Ovary (tissue), 7 donors: ENCODE measurements at regions not wholly inside any gene's neighbourhood (a gene's known extent, or its start where the extent isn't known, plus 50 kb on each side); places are given as distances from the start of the nearest gene placed in this dataset.

Experiments
- DNase-seq, 5 donors: peaks; one replicate each; pipeline ENCODE4 v3.0.0-alpha.2; 2019 to 2020
- H3K27ac ChIP-seq, 2 donors: fragments of 200-600 bp; one replicate each; pipeline versions ENCODE4 v1.5.1 to v1.8.0; 2019 to 2022
- H3K27me3 ChIP-seq: fragments of 200-600 bp; one replicate; pipeline ENCODE4 v1.8.0; 2022
- H3K36me3 ChIP-seq: fragments of 200-600 bp; sonication (generic); one replicate; pipeline ENCODE4 v1.5.1; 2019
- H3K4me1 ChIP-seq: one replicate; pipeline ENCODE4 v1.8.1; 2013; ENCODE audit warnings: mild to moderate bottlenecking, moderate library complexity; ENCODE audit not compliant: insufficient read depth
- H3K4me3 ChIP-seq: fragments of 200-600 bp; sonication (generic); one replicate; pipeline ENCODE4 v1.5.1; 2017
- H3K9me3 ChIP-seq, 2 donors: fragments of 200-600 bp in 1 of 2; sonication (generic) in 1 of 2; one replicate each; pipeline versions ENCODE4 v1.5.1 to v1.8.1; 2013 to 2019; ENCODE audit warnings: mild to moderate bottlenecking in 1 of 2, moderate library complexity in 1 of 2
- EP300 ChIP-seq: sonication (generic); formaldehyde crosslinking; IDR thresholded peaks from one replicate; pipeline ENCODE4 v1.6.1; 2017; ENCODE audit warnings: antibody characterized with exemption
- POLR2A ChIP-seq: fragments of 450-650 bp; IDR thresholded peaks from one replicate; pipeline ENCODE4 v1.6.1; 2017; ENCODE audit warnings: antibody characterized with exemption, mild to moderate bottlenecking, moderate library complexity
- WGBS, 3 donors: extraction: QIAGEN DNeasy Blood & Tissue Kit in 1 of 3; methylation state at CpG; one replicate each; pipeline versions ENCODE4 v1.1.5 to v1.1.7; 2013 to 2017; 5-methylcytosine and 5-hydroxymethylcytosine counted together
- intact Hi-C, 4 donors: fragments of 100-400 bp; cut with DNase I; formaldehyde crosslinking; loops; one replicate each; pipeline versions ENCODE4 v1.11.0 to v1.15.1; 2022 to 2023
- TF ChIP-seq, protein P1 (sequence below), 3 donors: fragments of 450-650 bp in 2 of 3; fragments of 200-600 bp in 1 of 3; IDR thresholded peaks; one replicate each; pipeline versions ENCODE4 v1.5.1 to v1.8.0; 2016 to 2022; ENCODE audit warnings: antibody characterized with exemption in 3 of 3, mild to moderate bottlenecking in 1 of 3
- donor health status: DM: no; HTN: no; CAD: no; lungs with moderate emphysema.
- donor health status: DM: no; HTN: no; CAD: no.
- donor health status: Bipolar disorder and iron deficiency.
- donor health status: DM: no; HTN: no; CAD: no.
- donor health status: DM: yes; HTN: yes; CAD: no.

DNA sequence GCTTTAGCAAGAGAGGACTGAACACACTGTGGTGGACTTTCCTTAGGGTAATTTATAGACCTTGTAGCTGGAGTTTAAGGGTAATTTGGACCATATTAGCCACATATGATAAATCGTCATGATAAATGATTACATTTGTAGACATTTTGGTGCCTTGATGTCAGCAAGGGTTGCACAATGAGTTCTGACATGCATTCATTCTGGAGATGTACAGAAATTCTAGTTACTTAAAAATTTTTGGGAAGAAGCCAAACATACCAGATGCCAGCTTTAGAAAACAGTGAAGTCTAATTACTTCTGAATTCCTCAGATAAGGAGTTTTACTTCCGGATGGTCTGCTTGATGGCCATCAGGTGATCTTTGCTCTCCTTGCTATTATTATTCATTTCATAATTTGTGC, 653.1 kb downstream of the TBC1D32 start:
- Histone ChIP-seq H3K9me3 (no peaks in the 10 kb centered on the region), H3K4me3 (no peak overlapping the region), H3K27me3 (no peaks in the 10 kb centered on the region), H3K36me3 (no peaks in the 10 kb centered on the region), H3K27ac (no peak overlapping the region), H3K4me1 (no peaks in the 10 kb centered on the region)
- no peak for TF ChIP-seq POLR2A
- TF ChIP-seq, protein P1, sequence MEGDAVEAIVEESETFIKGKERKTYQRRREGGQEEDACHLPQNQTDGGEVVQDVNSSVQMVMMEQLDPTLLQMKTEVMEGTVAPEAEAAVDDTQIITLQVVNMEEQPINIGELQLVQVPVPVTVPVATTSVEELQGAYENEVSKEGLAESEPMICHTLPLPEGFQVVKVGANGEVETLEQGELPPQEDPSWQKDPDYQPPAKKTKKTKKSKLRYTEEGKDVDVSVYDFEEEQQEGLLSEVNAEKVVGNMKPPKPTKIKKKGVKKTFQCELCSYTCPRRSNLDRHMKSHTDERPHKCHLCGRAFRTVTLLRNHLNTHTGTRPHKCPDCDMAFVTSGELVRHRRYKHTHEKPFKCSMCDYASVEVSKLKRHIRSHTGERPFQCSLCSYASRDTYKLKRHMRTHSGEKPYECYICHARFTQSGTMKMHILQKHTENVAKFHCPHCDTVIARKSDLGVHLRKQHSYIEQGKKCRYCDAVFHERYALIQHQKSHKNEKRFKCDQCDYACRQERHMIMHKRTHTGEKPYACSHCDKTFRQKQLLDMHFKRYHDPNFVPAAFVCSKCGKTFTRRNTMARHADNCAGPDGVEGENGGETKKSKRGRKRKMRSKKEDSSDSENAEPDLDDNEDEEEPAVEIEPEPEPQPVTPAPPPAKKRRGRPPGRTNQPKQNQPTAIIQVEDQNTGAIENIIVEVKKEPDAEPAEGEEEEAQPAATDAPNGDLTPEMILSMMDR (IDR thresholded peaks at IDR 0.05): no peak
- no peak for TF ChIP-seq EP300
- intact Hi-C loops: no loop called here
- DNase-seq: no peak
- WGBS, 3 donors: 3 to 12% (median 8%) methylated on average over 2 of the region's 2 CpGs

DNA sequence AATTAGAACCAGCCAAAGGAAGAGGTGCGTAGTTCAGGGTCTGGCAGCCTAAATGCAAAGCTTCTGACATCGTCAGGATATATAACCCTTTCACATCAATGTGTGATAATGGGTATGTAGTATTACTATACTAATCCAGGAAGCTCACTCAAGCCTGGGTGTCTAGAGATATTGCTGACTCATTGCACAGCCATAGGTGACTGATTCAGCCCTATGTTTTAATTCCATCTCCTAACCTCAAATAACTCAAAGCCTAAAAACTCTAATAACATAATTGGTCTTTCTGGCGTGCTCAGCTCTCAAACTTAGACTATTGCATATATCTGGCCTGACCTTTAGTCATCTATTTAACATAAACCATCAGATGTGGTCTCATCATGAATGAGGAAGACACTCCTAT, 658.4 kb downstream of the TBC1D32 start:
- WGBS, 3 donors: 76 to 85% (median 80%) methylated on average over 3 of the region's 3 CpGs
- no peaks in the 10 kb centered on the region for H3K9me3 ChIP-seq
- intact Hi-C loops: no loop called here
- H3K4me3 ChIP-seq: no peak overlapping the region
- no peaks in the 10 kb centered on the region for H3K4me1 ChIP-seq
- H3K36me3 ChIP-seq: no peaks in the 10 kb centered on the region
- no peaks in the 10 kb centered on the region for H3K27me3 ChIP-seq
- DNase-seq: no peak
- TF ChIP-seq EP300 (no peak), POLR2A (no peak)
- TF ChIP-seq, protein P1 (IDR thresholded peaks at IDR 0.05): no peak
- H3K27ac ChIP-seq: no peak overlapping the region

DNA sequence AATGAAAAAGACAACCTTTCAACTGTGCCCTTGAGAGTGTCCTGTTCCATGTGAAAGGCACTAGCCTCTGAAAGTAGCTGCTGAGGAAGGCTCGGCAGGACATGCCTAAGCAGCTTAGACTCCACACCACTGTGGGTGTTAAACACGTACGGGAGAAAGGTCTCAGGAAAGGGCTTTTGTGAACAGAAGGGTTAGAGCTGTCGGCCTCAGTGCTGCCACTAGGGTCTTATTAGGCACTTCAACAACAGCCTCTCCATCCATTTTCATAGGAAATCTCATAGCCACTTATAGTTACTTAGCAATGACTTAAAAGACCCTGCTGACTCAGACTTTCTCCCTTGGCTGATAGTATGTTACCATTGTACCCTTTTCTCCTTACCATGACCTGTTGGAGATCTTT, 662.8 kb downstream of the TBC1D32 start:
- intact Hi-C loops: no loop called here
- H3K36me3 ChIP-seq: no peaks in the 10 kb centered on the region
- TF ChIP-seq EP300 (no peak), POLR2A (no peak)
- TF ChIP-seq, protein P1 (IDR thresholded peaks at IDR 0.05): no peak
- DNase-seq: no peak
- no peak overlapping the region for H3K4me3 ChIP-seq
- H3K27me3 ChIP-seq: no peaks in the 10 kb centered on the region
- no peaks in the 10 kb centered on the region for H3K9me3 ChIP-seq
- no peak overlapping the region for H3K27ac ChIP-seq
- 35 to 48% (median 35%) methylated on average over 4 of the region's 4 CpGs for WGBS, 3 donors
- H3K4me1 ChIP-seq: no peaks in the 10 kb centered on the region

DNA sequence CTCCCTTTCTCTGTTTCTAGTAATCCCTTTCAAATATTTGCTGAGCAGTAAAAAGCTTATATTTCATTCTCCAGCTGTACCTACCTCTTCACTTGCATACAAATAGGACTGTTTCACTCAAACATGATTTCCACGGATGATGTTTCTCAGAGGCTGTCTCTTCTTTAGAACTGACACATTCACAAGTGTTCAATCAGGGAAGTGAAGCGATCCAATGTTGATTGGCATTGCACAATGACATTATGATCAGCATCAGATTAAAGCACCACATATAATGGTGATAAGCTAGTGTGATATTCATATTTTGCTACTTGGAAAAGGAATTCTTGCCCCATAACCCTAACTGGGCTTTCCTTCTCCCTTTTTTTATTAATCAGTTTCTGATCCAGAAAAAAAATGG, 681.8 kb downstream of the TBC1D32 start:
- DNase-seq: no peak
- H3K27ac ChIP-seq: no peak overlapping the region
- TF ChIP-seq, protein P1 (IDR thresholded peaks at IDR 0.05): no peak
- TF ChIP-seq EP300 (no peak), POLR2A (no peak)
- H3K9me3 ChIP-seq: no peaks in the 10 kb centered on the region
- H3K4me1 ChIP-seq: no peaks in the 10 kb centered on the region
- H3K27me3 ChIP-seq: no peaks in the 10 kb centered on the region
- WGBS, 3 donors: 85 to 90% (median 85%) methylated on average over 2 of the region's 2 CpGs
- H3K36me3 ChIP-seq: no peaks in the 10 kb centered on the region
- intact Hi-C loops: no loop called here
- H3K4me3 ChIP-seq: no peak overlapping the region

DNA sequence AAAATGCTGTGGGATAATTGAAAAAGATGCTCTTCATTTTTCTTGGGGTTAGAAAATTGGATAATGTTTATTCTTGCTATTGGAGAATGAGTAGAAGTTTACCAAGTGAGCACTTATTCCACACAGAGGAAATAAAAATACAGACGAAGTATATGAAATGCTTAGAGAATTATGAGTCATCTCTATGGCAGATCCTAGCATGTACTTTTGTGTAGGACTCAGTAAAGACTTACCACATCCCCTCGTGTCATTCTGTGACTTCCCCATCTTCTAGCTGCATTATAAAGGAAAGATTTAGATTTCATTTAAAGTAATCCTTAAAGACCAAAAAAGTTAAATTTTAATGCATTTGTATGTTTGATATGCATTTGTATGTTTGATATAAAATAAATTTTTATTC, 685.6 kb downstream of the TBC1D32 start:
- TF ChIP-seq EP300 (no peak), POLR2A (no peak)
- TF ChIP-seq, protein P1 (IDR thresholded peaks at IDR 0.05): no peak
- 23 to 49% (median 29%) methylated on average over 2 of the region's 2 CpGs for WGBS, 3 donors
- no peak for DNase-seq

More for the DNA sequence above, 685.6 kb downstream of the TBC1D32 start:
- no peak overlapping the region for H3K4me3 ChIP-seq
- no peaks in the 10 kb centered on the region for H3K4me1 ChIP-seq
- H3K27me3 ChIP-seq: no peaks in the 10 kb centered on the region
- H3K27ac ChIP-seq: no peak overlapping the region
- no peaks in the 10 kb centered on the region for H3K36me3 ChIP-seq
- intact Hi-C loops: no loop called here
- no peaks in the 10 kb centered on the region for H3K9me3 ChIP-seq
